ENCODE measurements at regions not wholly inside any gene's neighbourhood (a gene's known extent, or its start where the extent isn't known, plus 50 kb on each side); places are given as distances from the start of the nearest gene placed in this dataset.

DNA sequence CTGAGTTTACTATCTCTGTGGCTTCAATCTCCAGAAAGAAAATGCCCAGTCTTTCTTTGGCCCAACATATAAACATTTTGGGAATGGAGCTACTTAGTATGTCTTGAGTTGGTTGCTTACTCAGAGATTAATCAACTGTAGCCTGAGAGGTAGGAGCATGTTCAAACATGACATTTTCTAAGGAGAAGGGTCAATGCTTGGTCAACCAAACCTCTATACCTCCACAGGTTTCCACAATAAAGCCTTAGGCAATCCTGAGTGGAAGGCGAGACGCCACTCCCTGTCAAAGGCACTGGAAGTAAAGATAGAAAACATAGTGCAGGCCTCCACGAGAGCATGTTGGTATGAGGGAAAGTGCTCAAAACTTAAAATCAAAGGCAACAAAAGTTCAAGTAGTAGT, 411.4 kb downstream of the KCTD16 start:
- H3K36me3 Mint-ChIP-seq (ENCODE audit: unreplicated experiment), result no peaks in the 10 kb centered on the region
- H3K4me3 Mint-ChIP-seq (ENCODE audit: unreplicated experiment), result no peak overlapping the region
- no peak overlapping the region for H3K27ac Mint-ChIP-seq (ENCODE audit: unreplicated experiment)
- TF ChIP-seq, protein P1, sequence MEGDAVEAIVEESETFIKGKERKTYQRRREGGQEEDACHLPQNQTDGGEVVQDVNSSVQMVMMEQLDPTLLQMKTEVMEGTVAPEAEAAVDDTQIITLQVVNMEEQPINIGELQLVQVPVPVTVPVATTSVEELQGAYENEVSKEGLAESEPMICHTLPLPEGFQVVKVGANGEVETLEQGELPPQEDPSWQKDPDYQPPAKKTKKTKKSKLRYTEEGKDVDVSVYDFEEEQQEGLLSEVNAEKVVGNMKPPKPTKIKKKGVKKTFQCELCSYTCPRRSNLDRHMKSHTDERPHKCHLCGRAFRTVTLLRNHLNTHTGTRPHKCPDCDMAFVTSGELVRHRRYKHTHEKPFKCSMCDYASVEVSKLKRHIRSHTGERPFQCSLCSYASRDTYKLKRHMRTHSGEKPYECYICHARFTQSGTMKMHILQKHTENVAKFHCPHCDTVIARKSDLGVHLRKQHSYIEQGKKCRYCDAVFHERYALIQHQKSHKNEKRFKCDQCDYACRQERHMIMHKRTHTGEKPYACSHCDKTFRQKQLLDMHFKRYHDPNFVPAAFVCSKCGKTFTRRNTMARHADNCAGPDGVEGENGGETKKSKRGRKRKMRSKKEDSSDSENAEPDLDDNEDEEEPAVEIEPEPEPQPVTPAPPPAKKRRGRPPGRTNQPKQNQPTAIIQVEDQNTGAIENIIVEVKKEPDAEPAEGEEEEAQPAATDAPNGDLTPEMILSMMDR (IDR thresholded peaks at IDR 0.05), result no peak
- no peaks in the 10 kb centered on the region for H3K9me3 Mint-ChIP-seq (ENCODE audit: unreplicated experiment)
- no peaks in the 10 kb centered on the region for H3K4me1 Mint-ChIP-seq (ENCODE audit: unreplicated experiment)
- peaks cover 2% of the 10 kb centered on the region for H3K27me3 Mint-ChIP-seq (ENCODE audit: unreplicated experiment)
- DNase-seq (ENCODE audit: extremely low spot score, unreplicated experiment), result no peak

DNA sequence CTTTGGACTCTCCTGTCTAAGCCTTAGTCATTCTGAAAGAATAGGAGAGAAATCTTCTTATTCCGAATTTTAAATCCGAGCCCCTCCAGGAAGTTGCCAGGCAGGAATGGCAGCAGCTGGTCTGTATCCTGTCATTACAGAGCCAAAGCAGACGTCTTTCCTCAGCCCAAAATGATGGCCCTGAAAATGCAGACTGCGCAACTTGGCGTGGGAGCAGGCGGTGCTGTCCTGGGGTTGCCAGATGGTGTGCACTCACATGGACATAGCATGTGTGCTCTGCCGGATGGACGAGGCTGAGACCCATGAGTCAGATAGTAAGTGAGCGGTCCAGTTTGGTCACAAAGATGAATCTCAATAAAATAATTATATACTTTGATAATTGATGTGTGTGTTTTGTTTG, 410.4 kb downstream of the KCTD16 start:
- no peak overlapping the region for H3K4me3 Mint-ChIP-seq (ENCODE audit: unreplicated experiment)
- H3K27ac Mint-ChIP-seq (ENCODE audit: unreplicated experiment), result no peak overlapping the region
- H3K27me3 Mint-ChIP-seq (ENCODE audit: unreplicated experiment), result peaks cover 2% of the 10 kb centered on the region
- H3K36me3 Mint-ChIP-seq (ENCODE audit: unreplicated experiment), result no peaks in the 10 kb centered on the region
- no peak for DNase-seq (ENCODE audit: extremely low spot score, unreplicated experiment)
- TF ChIP-seq, protein P1 (IDR thresholded peaks at IDR 0.05), result no peak
- H3K9me3 Mint-ChIP-seq (ENCODE audit: unreplicated experiment), result no peaks in the 10 kb centered on the region
- no peaks in the 10 kb centered on the region for H3K4me1 Mint-ChIP-seq (ENCODE audit: unreplicated experiment)

- Mint-ChIP-seq H3K4me3 (ENCODE audit: unreplicated experiment) (no peak overlapping the region), H3K9me3 (ENCODE audit: unreplicated experiment) (no peaks in the 10 kb centered on the region), H3K27ac (ENCODE audit: unreplicated experiment) (no peak overlapping the region), H3K4me1 (ENCODE audit: unreplicated experiment) (no peaks in the 10 kb centered on the region), H3K36me3 (ENCODE audit: unreplicated experiment) (no peaks in the 10 kb centered on the region), H3K27me3 (ENCODE audit: unreplicated experiment) (no peaks in the 10 kb centered on the region)
- TF ChIP-seq, protein P1 (IDR thresholded peaks at IDR 0.05), result no peak
- DNase-seq (ENCODE audit: extremely low spot score, unreplicated experiment), result no peak
Measured at GRCh38 chr5:144577676-144578075, 407.0 kb downstream of the KCTD16 start.

- TF ChIP-seq, protein P1 (IDR thresholded peaks at IDR 0.05), result no peak
- H3K4me3 Mint-ChIP-seq (ENCODE audit: unreplicated experiment), result no peak overlapping the region
- no peak for DNase-seq (ENCODE audit: extremely low spot score, unreplicated experiment)
- no peaks in the 10 kb centered on the region for H3K9me3 Mint-ChIP-seq (ENCODE audit: unreplicated experiment)
- no peak overlapping the region for H3K27ac Mint-ChIP-seq (ENCODE audit: unreplicated experiment)
- no peaks in the 10 kb centered on the region for H3K36me3 Mint-ChIP-seq (ENCODE audit: unreplicated experiment)
- H3K27me3 Mint-ChIP-seq (ENCODE audit: unreplicated experiment), result no peaks in the 10 kb centered on the region
- H3K4me1 Mint-ChIP-seq (ENCODE audit: unreplicated experiment), result no peaks in the 10 kb centered on the region
Measured at GRCh38 chr5:144575736-144576135, 405.1 kb downstream of the KCTD16 start.

DNA sequence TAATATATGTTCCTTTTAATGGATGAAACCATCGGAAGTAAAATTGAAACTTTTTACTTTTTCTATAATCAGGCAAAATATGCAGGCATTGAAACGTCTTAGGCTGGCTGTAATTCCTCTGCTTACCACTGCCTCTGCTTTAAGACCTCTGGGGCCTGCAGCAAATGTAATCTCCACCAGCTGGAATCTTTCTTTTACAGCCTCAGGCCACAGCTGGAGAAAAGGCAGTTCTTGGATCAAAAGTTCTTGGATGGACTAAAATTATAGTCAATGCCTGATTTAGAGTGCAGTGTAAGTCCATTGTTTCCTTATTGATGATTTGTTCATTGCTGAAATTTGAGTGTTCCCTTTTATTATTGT, 396.7 kb downstream of the KCTD16 start:
- no peak overlapping the region for H3K27ac Mint-ChIP-seq (ENCODE audit: unreplicated experiment)
- DNase-seq (ENCODE audit: extremely low spot score, unreplicated experiment), result no peak
- H3K27me3 Mint-ChIP-seq (ENCODE audit: unreplicated experiment), result no peaks in the 10 kb centered on the region
- H3K9me3 Mint-ChIP-seq (ENCODE audit: unreplicated experiment), result peaks cover 19% of the 10 kb centered on the region
- TF ChIP-seq, protein P1 (IDR thresholded peaks at IDR 0.05), result no peak
- H3K36me3 Mint-ChIP-seq (ENCODE audit: unreplicated experiment), result no peaks in the 10 kb centered on the region
- H3K4me3 Mint-ChIP-seq (ENCODE audit: unreplicated experiment), result no peak overlapping the region
- no peaks in the 10 kb centered on the region for H3K4me1 Mint-ChIP-seq (ENCODE audit: unreplicated experiment)
